ENCODE measurements at regions not wholly inside any gene's neighbourhood (a gene's known extent, or its start where the extent isn't known, plus 50 kb on each side); places are given as distances from the start of the nearest gene placed in this dataset.

GRCh38 chr15:81897057-81897677, 148.7 kb downstream of the MEX3B start:
- H3K27me3 ChIP-seq (replicated peaks; ENCODE audit: insufficient read depth, low read length) = no peaks in the 10 kb centered on the region
- H3K4me1 ChIP-seq (ENCODE audit: low read length) = no peaks in the 10 kb centered on the region
- no peak overlapping the region for H3K27ac ChIP-seq (ENCODE audit: low read length)
- no peaks in the 10 kb centered on the region for H3F3A ChIP-seq (ENCODE audit: insufficient read depth, low read length)
- no peak overlapping the region for H2AFZ ChIP-seq (ENCODE audit: low read length)
- no peak for DNase-seq
- H3K9ac ChIP-seq (ENCODE audit: low read length) = no peak overlapping the region
- TF ChIP-seq EZH2phosphoT487 (IDR thresholded peaks at IDR 0.05; ENCODE audit: low read length) (no peak), EZH2 (optimal IDR thresholded peaks at IDR 0.05; ENCODE audit: low read depth, low read length) (no peak)
- TF ChIP-seq, protein P1, sequence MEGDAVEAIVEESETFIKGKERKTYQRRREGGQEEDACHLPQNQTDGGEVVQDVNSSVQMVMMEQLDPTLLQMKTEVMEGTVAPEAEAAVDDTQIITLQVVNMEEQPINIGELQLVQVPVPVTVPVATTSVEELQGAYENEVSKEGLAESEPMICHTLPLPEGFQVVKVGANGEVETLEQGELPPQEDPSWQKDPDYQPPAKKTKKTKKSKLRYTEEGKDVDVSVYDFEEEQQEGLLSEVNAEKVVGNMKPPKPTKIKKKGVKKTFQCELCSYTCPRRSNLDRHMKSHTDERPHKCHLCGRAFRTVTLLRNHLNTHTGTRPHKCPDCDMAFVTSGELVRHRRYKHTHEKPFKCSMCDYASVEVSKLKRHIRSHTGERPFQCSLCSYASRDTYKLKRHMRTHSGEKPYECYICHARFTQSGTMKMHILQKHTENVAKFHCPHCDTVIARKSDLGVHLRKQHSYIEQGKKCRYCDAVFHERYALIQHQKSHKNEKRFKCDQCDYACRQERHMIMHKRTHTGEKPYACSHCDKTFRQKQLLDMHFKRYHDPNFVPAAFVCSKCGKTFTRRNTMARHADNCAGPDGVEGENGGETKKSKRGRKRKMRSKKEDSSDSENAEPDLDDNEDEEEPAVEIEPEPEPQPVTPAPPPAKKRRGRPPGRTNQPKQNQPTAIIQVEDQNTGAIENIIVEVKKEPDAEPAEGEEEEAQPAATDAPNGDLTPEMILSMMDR (IDR thresholded peaks at IDR 0.05; ENCODE audit: low read length) = no peak
- H3K9me3 ChIP-seq (replicated peaks; ENCODE audit: insufficient read depth, low read length) = no peaks in the 10 kb centered on the region
- no peak overlapping the region for H3K4me3 ChIP-seq (ENCODE audit: low read length)
- H3K36me3 ChIP-seq (replicated peaks; ENCODE audit: insufficient read depth, low read length) = no peaks in the 10 kb centered on the region
- H3K4me2 ChIP-seq (ENCODE audit: low read depth, low read length) = no peak overlapping the region
- H3K9me2 ChIP-seq (replicated peaks; ENCODE audit: insufficient read depth, low read length) = no peaks in the 10 kb centered on the region
- H4K20me1 ChIP-seq (ENCODE audit: insufficient read depth, low read length) = no peaks in the 10 kb centered on the region
- H3K79me2 ChIP-seq (ENCODE audit: low read length) = no peaks in the 10 kb centered on the region

DNA sequence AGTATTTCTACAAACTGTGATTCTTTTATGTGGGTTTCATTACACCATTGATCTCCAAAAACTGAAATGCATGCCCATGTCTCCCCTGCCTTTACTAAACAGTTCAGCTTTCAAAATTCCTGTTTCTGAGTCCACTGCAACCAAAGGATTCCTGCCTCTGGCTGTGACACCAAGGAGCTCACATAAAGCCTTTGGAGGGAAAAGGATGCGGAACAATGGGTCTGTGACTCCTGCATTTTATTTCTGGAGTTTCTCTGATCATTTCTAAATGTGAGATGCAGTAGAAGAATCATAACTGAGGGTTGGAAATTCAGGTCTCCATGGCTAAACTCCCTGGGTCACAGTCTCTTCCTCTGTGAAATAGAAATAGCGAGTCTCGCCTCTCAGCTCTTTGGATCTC, 149.5 kb downstream of the MEX3B start:
- no peaks in the 10 kb centered on the region for H3K9me3 ChIP-seq (replicated peaks; ENCODE audit: insufficient read depth, low read length)
- no peaks in the 10 kb centered on the region for H4K20me1 ChIP-seq (ENCODE audit: insufficient read depth, low read length)
- no peak for TF ChIP-seq EZH2 (optimal IDR thresholded peaks at IDR 0.05; ENCODE audit: low read depth, low read length)
- TF ChIP-seq EZH2phosphoT487 (IDR thresholded peaks at IDR 0.05; ENCODE audit: low read length) = no peak
- TF ChIP-seq, protein P1 (IDR thresholded peaks at IDR 0.05; ENCODE audit: low read length) = no peak
- H3K9ac ChIP-seq (ENCODE audit: low read length) = no peak overlapping the region
- no peaks in the 10 kb centered on the region for H3K79me2 ChIP-seq (ENCODE audit: low read length)
- no peak overlapping the region for H3K27ac ChIP-seq (ENCODE audit: low read length)
- H3K36me3 ChIP-seq (replicated peaks; ENCODE audit: insufficient read depth, low read length) = no peaks in the 10 kb centered on the region
- no peak overlapping the region for H3K4me3 ChIP-seq (ENCODE audit: low read length)
- no peaks in the 10 kb centered on the region for H3K4me1 ChIP-seq (ENCODE audit: low read length)
- H3F3A ChIP-seq (ENCODE audit: insufficient read depth, low read length) = no peaks in the 10 kb centered on the region
- H3K9me2 ChIP-seq (replicated peaks; ENCODE audit: insufficient read depth, low read length) = no peaks in the 10 kb centered on the region
- no peak overlapping the region for H3K4me2 ChIP-seq (ENCODE audit: low read depth, low read length)
- DNase-seq = no peak
- H2AFZ ChIP-seq (ENCODE audit: low read length) = no peak overlapping the region
- H3K27me3 ChIP-seq (replicated peaks; ENCODE audit: insufficient read depth, low read length) = no peaks in the 10 kb centered on the region

DNA sequence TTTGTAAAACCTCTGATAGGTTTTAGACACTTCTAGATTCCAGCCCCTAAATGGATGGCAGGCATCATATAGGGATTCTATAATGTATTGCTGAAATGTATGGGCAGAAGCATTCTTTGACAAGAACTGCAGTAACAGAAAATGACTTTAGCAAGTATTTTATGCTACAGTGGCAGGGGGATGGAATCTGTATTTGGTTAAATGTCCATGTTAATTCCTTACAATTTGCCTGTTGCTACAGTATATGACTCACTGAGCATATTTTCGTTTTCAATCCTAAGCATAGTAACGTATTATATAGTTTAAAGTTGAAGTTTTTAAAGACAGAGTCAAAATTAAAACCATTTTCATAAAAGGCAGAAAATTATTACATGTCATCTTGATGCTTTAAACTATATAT, 150.1 kb downstream of the MEX3B start:
- no peak overlapping the region for H3K9ac ChIP-seq (ENCODE audit: low read length)
- DNase-seq = no peak
- no peak overlapping the region for H3K4me2 ChIP-seq (ENCODE audit: low read depth, low read length)
- H3K4me1 ChIP-seq (ENCODE audit: low read length) = no peaks in the 10 kb centered on the region
- H3K79me2 ChIP-seq (ENCODE audit: low read length) = no peaks in the 10 kb centered on the region
- no peak overlapping the region for H2AFZ ChIP-seq (ENCODE audit: low read length)
- no peaks in the 10 kb centered on the region for H3K36me3 ChIP-seq (replicated peaks; ENCODE audit: insufficient read depth, low read length)
- TF ChIP-seq, protein P1 (IDR thresholded peaks at IDR 0.05; ENCODE audit: low read length) = no peak
- TF ChIP-seq EZH2phosphoT487 (IDR thresholded peaks at IDR 0.05; ENCODE audit: low read length) (no peak), EZH2 (optimal IDR thresholded peaks at IDR 0.05; ENCODE audit: low read depth, low read length) (no peak)
- no peaks in the 10 kb centered on the region for H3K27me3 ChIP-seq (replicated peaks; ENCODE audit: insufficient read depth, low read length)
- H3K9me3 ChIP-seq (replicated peaks; ENCODE audit: insufficient read depth, low read length) = no peaks in the 10 kb centered on the region
- no peaks in the 10 kb centered on the region for H4K20me1 ChIP-seq (ENCODE audit: insufficient read depth, low read length)
- no peaks in the 10 kb centered on the region for H3K9me2 ChIP-seq (replicated peaks; ENCODE audit: insufficient read depth, low read length)
- no peak overlapping the region for H3K4me3 ChIP-seq (ENCODE audit: low read length)
- H3F3A ChIP-seq (ENCODE audit: insufficient read depth, low read length) = no peaks in the 10 kb centered on the region
- H3K27ac ChIP-seq (ENCODE audit: low read length) = no peak overlapping the region

Measured in MM.1S (cell line).